ENCODE measurements at regions not wholly inside any gene's neighbourhood (a gene's known extent, or its start where the extent isn't known, plus 50 kb on each side); places are given as distances from the start of the nearest gene placed in this dataset.

- Histone ChIP-seq H3K27me3 (no peaks in the 10 kb centered on the region), H3K36me3 (no peaks in the 10 kb centered on the region; the same call in 1 of the 2 replicates), H3K27ac (no peak overlapping the region), H3K4me1 (no peaks in the 10 kb centered on the region), H3K4me3 (no peak overlapping the region), H3K9me3 (replicated peaks) (no peaks in the 10 kb centered on the region)
- DNase-seq = no peak
Measured at GRCh38 chr5:164449460-164449859, 944.0 kb downstream of the MAT2B start.

- Histone ChIP-seq H3K9me3 (replicated peaks) (no peaks in the 10 kb centered on the region), H3K4me1 (no peaks in the 10 kb centered on the region), H3K27ac (no peak overlapping the region), H3K36me3 (no peaks in the 10 kb centered on the region), H3K27me3 (no peaks in the 10 kb centered on the region), H3K4me3 (no peak overlapping the region)
- no peak for DNase-seq
Measured at GRCh38 chr5:164466033-164466432, 960.6 kb downstream of the MAT2B start.

GRCh38 chr5:164470312-164470711 lies 964.9 kb downstream of the MAT2B start:
- H3K4me1 ChIP-seq = no peaks in the 10 kb centered on the region
- no peaks in the 10 kb centered on the region for H3K36me3 ChIP-seq
- no peaks in the 10 kb centered on the region for H3K9me3 ChIP-seq (replicated peaks)
- H3K4me3 ChIP-seq = no peak overlapping the region
- peaks cover 3% of the 10 kb centered on the region; the same call in 1 of the 2 replicates for H3K27me3 ChIP-seq
- DNase-seq = no peak
- no peak overlapping the region for H3K27ac ChIP-seq

- Histone ChIP-seq H3K9me3 (replicated peaks) (no peaks in the 10 kb centered on the region), H3K4me3 (no peak overlapping the region), H3K4me1 (no peaks in the 10 kb centered on the region), H3K36me3 (no peaks in the 10 kb centered on the region), H3K27me3 (peaks cover 3% of the 10 kb centered on the region; the same call in 1 of the 2 replicates), H3K27ac (no peak overlapping the region)
- DNase-seq = no peak
Measured at GRCh38 chr5:164472165-164472564, 966.7 kb downstream of the MAT2B start.

GRCh38 chr5:164475339-164475977 lies 970.0 kb downstream of the MAT2B start:
- H3K27me3 ChIP-seq = peaks cover 3% of the 10 kb centered on the region; the same call in 1 of the 2 replicates
- H3K36me3 ChIP-seq = no peaks in the 10 kb centered on the region
- no peak overlapping the region for H3K4me3 ChIP-seq
- H3K27ac ChIP-seq = no peak overlapping the region
- no peaks in the 10 kb centered on the region for H3K4me1 ChIP-seq
- no peaks in the 10 kb centered on the region for H3K9me3 ChIP-seq (replicated peaks)
- DNase-seq = peak in 1 of 2 experiments; percentile 15

DNA sequence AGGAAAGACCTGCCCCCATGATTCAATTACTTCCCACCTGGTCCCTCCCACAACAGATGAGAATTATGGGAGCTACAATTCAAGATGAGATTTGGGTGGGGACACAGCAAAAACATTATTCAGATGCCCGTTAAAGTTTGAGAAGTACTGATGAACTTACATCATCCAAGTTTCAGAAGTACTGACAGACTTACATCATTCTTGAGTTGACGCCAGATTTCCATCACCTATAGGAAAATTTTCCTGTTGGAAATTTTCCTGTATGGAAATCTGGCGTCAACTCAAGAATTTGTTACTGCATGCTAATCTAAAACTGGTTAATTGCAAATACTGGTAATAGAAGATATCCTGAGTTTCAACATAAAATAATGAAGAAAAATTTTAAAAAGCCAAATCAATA lies 975.9 kb downstream of the MAT2B start:
- no peak for DNase-seq
- Histone ChIP-seq H3K9me3 (replicated peaks) (no peaks in the 10 kb centered on the region), H3K27ac (no peak overlapping the region), H3K4me3 (no peak overlapping the region), H3K27me3 (no peaks in the 10 kb centered on the region), H3K4me1 (no peaks in the 10 kb centered on the region), H3K36me3 (no peaks in the 10 kb centered on the region)

GRCh38 chr5:164482351-164482750 lies 976.9 kb downstream of the MAT2B start:
- no peak overlapping the region for H3K27ac ChIP-seq
- no peaks in the 10 kb centered on the region for H3K4me1 ChIP-seq
- DNase-seq = no peak
- H3K4me3 ChIP-seq = no peak overlapping the region
- H3K9me3 ChIP-seq (replicated peaks) = no peaks in the 10 kb centered on the region
- H3K27me3 ChIP-seq = no peaks in the 10 kb centered on the region
- no peaks in the 10 kb centered on the region for H3K36me3 ChIP-seq

- DNase-seq = no peak
- H3K4me3 ChIP-seq = no peak overlapping the region
- H3K36me3 ChIP-seq = no peaks in the 10 kb centered on the region
- no peak overlapping the region for H3K27ac ChIP-seq
- H3K4me1 ChIP-seq = no peaks in the 10 kb centered on the region
- no peaks in the 10 kb centered on the region for H3K9me3 ChIP-seq (replicated peaks)
- no peaks in the 10 kb centered on the region for H3K27me3 ChIP-seq
Measured at GRCh38 chr5:164484948-164485347, 979.5 kb downstream of the MAT2B start.

DNA sequence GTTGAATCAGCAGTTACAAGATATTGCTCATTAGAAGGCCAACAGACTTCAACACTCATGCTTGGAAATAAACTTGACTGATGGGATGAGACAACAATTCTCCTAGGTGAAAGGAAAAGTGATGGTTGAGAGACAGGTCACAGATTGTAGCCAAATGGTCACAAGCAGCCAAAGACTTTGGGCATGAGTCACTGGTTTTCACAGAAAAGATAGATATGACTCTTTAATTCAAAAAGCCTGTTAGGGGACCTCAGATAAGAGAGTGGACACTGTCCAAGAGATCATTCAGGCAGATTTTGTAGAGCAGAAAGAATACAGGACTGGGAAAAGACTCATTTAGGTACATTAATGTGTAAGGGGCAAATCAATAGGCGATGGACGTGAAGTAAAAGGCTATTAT lies 982.5 kb downstream of the MAT2B start:
- no peak overlapping the region for H3K4me3 ChIP-seq
- no peaks in the 10 kb centered on the region for H3K36me3 ChIP-seq
- no peak for DNase-seq
- no peaks in the 10 kb centered on the region for H3K4me1 ChIP-seq
- no peak overlapping the region for H3K27ac ChIP-seq
- H3K27me3 ChIP-seq = no peaks in the 10 kb centered on the region
- H3K9me3 ChIP-seq (replicated peaks) = no peaks in the 10 kb centered on the region

GRCh38 chr5:164497311-164498064 lies 992.1 kb downstream of the MAT2B start:
- DNase-seq = no peak
- no peak overlapping the region for H3K27ac ChIP-seq
- H3K36me3 ChIP-seq = no peaks in the 10 kb centered on the region

GRCh38 chr5:164498438-164498837 lies 993.0 kb downstream of the MAT2B start:
- Histone ChIP-seq H3K4me3 (no peak overlapping the region), H3K27ac (no peak overlapping the region), H3K4me1 (no peaks in the 10 kb centered on the region), H3K36me3 (no peaks in the 10 kb centered on the region), H3K27me3 (no peaks in the 10 kb centered on the region), H3K9me3 (replicated peaks) (no peaks in the 10 kb centered on the region)
- DNase-seq = no peak

More at GRCh38 chr5:164497311-164498064, 992.1 kb downstream of the MAT2B start:
- Histone ChIP-seq H3K4me1 (no peaks in the 10 kb centered on the region), H3K9me3 (replicated peaks) (no peaks in the 10 kb centered on the region), H3K27me3 (no peaks in the 10 kb centered on the region), H3K4me3 (no peak overlapping the region)

GRCh38 chr5:164500856-164501255 lies 995.4 kb downstream of the MAT2B start:
- no peak overlapping the region for H3K4me3 ChIP-seq

DNA sequence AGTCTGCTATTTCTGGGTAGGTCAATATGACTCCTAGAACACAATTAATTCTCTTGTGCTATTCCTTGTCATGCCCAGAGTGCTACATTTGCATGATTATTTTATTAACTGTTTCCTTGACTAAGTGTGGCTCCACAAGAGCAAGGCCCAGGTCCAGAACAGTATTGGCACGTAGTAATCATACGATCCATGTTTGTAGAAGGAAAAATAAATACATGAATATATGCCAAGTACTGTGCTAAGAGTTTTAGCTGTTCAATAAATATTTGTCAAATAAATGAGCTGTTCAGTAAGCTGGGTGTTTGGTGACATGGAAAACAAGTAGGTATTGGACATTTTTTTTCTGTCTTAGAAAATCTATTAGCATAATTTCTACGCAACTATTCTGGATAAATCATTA lies 995.9 kb downstream of the MAT2B start:
- Histone ChIP-seq H3K36me3 (no peaks in the 10 kb centered on the region), H3K9me3 (replicated peaks) (no peaks in the 10 kb centered on the region), H3K4me1 (no peaks in the 10 kb centered on the region), H3K4me3 (no peak overlapping the region), H3K27ac (no peak overlapping the region), H3K27me3 (no peaks in the 10 kb centered on the region)
- DNase-seq = no peak

More at GRCh38 chr5:164500856-164501255, 995.4 kb downstream of the MAT2B start:
- Histone ChIP-seq H3K27ac (no peak overlapping the region), H3K36me3 (no peaks in the 10 kb centered on the region), H3K9me3 (replicated peaks) (no peaks in the 10 kb centered on the region), H3K4me1 (no peaks in the 10 kb centered on the region), H3K27me3 (no peaks in the 10 kb centered on the region)
- DNase-seq = no peak

- H3K9me3 ChIP-seq (replicated peaks) = no peaks in the 10 kb centered on the region
- DNase-seq = peak; percentile 17 to 66
- H3K4me3 ChIP-seq = no peak overlapping the region
- no peaks in the 10 kb centered on the region for H3K36me3 ChIP-seq
- H3K27me3 ChIP-seq = no peaks in the 10 kb centered on the region
- H3K4me1 ChIP-seq = no peaks in the 10 kb centered on the region
- H3K27ac ChIP-seq = no peak overlapping the region
Measured at GRCh38 chr5:164504141-164504772, 998.8 kb downstream of the MAT2B start.

GRCh38 chr5:164505791-164506190 lies 1000.4 kb downstream of the MAT2B start:
- no peaks in the 10 kb centered on the region for H3K9me3 ChIP-seq (replicated peaks)
- H3K4me3 ChIP-seq = no peak overlapping the region

More at GRCh38 chr5:164505791-164506190, 1000.4 kb downstream of the MAT2B start:
- no peaks in the 10 kb centered on the region for H3K4me1 ChIP-seq
- no peak overlapping the region for H3K27ac ChIP-seq
- no peak for DNase-seq
- no peaks in the 10 kb centered on the region for H3K27me3 ChIP-seq
- no peaks in the 10 kb centered on the region for H3K36me3 ChIP-seq
